ENCODE measurements at regions not wholly inside any gene's neighbourhood (a gene's known extent, or its start where the extent isn't known, plus 50 kb on each side); places are given as distances from the start of the nearest gene placed in this dataset.
A peak's percentile ranks its signal among the peaks of the same experiment; 100 is the strongest.

DNA sequence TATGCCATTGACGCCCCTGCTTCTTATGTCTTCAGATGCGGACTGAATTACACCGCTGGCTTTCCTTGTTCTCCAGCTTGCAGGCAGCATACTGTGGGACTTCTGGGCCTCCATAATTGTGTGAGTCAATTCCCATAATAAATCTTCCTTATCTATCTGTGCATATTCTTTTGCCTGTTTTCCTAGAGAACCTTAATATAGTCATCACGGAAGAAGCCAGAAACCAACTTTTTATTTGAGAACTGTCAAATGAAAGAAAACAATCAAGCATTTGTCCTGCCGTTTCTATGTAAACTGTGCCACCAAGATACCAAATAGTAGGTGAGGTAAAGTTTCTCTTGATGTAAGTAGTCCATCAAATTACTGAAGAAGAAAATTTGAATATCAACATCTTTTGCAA lies 51.8 kb upstream of the B3GALNT1 start:
- no peak for DNase-seq

- no peak for DNase-seq
Observed at GRCh38 chr3:161161603-161162002, 56.5 kb upstream of the B3GALNT1 start.

DNA sequence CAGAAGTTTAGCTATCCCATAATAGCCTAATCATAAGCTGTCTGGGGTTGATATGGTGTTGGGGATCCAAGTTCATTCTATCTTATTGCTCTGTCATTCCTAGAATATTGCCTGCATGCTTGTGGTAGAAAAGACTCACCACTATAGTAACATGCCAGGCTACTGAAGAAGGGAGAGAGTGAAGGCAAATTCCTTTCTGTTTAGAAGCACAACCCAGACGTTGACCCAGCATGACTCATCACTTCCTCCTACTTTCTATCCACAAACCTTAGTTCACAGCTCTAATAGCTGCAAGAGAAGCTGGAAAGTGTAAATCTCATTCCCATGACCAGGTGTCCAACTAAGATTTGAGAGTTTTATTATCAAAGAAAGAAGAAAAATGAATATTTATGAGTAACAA lies 57.8 kb upstream of the NMD3 start:
- DNase-seq: peak; percentile 15

- DNase-seq: no peak
Observed at GRCh38 chr3:161166051-161166450, 55.1 kb upstream of the NMD3 start.

- no peak for DNase-seq
Observed at GRCh38 chr3:161171113-161171512, 50.0 kb upstream of the NMD3 start.
